Thyroid gland (tissue), 4 donors: ENCODE measurements at regions not wholly inside any gene's neighbourhood (a gene's known extent, or its start where the extent isn't known, plus 50 kb on each side); places are given as distances from the start of the nearest gene placed in this dataset.

Experiments
- POLR2A ChIP-seq, 2 donors: fragments of 450-650 bp; IDR thresholded peaks; one replicate each; pipeline ENCODE4 v1.6.1; 2017; ENCODE audit warnings: antibody characterized with exemption in 2 of 2, mild to moderate bottlenecking in 2 of 2, moderate library complexity in 1 of 2
- TF ChIP-seq, protein P1 (sequence below), 6 experiments: fragments of 200-600 bp in 3 of 6; fragments of 450-650 bp in 3 of 6; sonication (generic) in 3 of 6; IDR thresholded peaks; one replicate each; pipeline ENCODE4 v1.5.1; 2016 to 2019; ENCODE audit warnings: antibody characterized with exemption in 6 of 6, mild to moderate bottlenecking in 2 of 6, inconsistent platforms in 1 of 6, moderate library complexity in 1 of 6

- TF ChIP-seq POLR2A (IDR thresholded peaks at IDR 0.05): no peak
- TF ChIP-seq, protein P1, sequence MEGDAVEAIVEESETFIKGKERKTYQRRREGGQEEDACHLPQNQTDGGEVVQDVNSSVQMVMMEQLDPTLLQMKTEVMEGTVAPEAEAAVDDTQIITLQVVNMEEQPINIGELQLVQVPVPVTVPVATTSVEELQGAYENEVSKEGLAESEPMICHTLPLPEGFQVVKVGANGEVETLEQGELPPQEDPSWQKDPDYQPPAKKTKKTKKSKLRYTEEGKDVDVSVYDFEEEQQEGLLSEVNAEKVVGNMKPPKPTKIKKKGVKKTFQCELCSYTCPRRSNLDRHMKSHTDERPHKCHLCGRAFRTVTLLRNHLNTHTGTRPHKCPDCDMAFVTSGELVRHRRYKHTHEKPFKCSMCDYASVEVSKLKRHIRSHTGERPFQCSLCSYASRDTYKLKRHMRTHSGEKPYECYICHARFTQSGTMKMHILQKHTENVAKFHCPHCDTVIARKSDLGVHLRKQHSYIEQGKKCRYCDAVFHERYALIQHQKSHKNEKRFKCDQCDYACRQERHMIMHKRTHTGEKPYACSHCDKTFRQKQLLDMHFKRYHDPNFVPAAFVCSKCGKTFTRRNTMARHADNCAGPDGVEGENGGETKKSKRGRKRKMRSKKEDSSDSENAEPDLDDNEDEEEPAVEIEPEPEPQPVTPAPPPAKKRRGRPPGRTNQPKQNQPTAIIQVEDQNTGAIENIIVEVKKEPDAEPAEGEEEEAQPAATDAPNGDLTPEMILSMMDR (IDR thresholded peaks at IDR 0.05): no peak
Observed at GRCh38 chr16:87131061-87131995, 185.9 kb downstream of the C16orf95 start.
